ENCODE measurements at regions not wholly inside any gene's neighbourhood (a gene's known extent, or its start where the extent isn't known, plus 50 kb on each side); places are given as distances from the start of the nearest gene placed in this dataset.

- DNase-seq (ENCODE audit: low read depth), result no peak
- no peak overlapping the region for H3K4me3 ChIP-seq (replicated peaks; ENCODE audit: low read depth, low read length)
- TF ChIP-seq CTCF (IDR thresholded peaks at IDR 0.05; ENCODE audit: low read length, missing control alignments), result no peak
Observed at GRCh38 chr18:7516266-7517117, 50.6 kb upstream of the PTPRM start.

Data from fibroblast of pulmonary artery (primary cell).